Suprapubic skin (tissue), 4 donors: ENCODE measurements at regions not wholly inside any gene's neighbourhood (a gene's known extent, or its start where the extent isn't known, plus 50 kb on each side); places are given as distances from the start of the nearest gene placed in this dataset.

Experiments used
- DNase-seq, 2 donors: peaks; one replicate each; pipeline ENCODE4 v3.0.0-alpha.2; 2019; ENCODE audit warnings: low spot score in 2 of 2
- H3K27ac ChIP-seq: fragments of 200-600 bp; sonication (generic); one replicate; pipeline ENCODE4 v1.5.1; 2019
- H3K27me3 ChIP-seq: fragments of 200-600 bp; sonication (generic); one replicate; pipeline ENCODE4 v1.5.1; 2019
- H3K36me3 ChIP-seq: fragments of 200-600 bp; sonication (generic); one replicate; pipeline ENCODE4 v1.5.1; 2019
- H3K4me1 ChIP-seq: fragments of 200-600 bp; sonication (generic); one replicate; pipeline ENCODE4 v1.5.1; 2019
- H3K4me3 ChIP-seq: fragments of 200-600 bp; sonication (generic); one replicate; pipeline ENCODE4 v1.5.1; 2019; ENCODE audit warnings: mild to moderate bottlenecking
- H3K9me3 ChIP-seq: fragments of 200-600 bp; sonication (generic); one replicate; pipeline ENCODE4 v1.5.1; 2019
- EP300 ChIP-seq: sonication (generic); formaldehyde crosslinking; IDR thresholded peaks from one replicate; pipeline ENCODE4 v1.6.1; 2017; ENCODE audit warnings: antibody characterized with exemption
- POLR2A ChIP-seq, 2 donors: fragments of 450-650 bp; IDR thresholded peaks; one replicate each; pipeline ENCODE4 v1.6.1; 2017; ENCODE audit warnings: antibody characterized with exemption in 2 of 2, mild to moderate bottlenecking in 2 of 2, moderate library complexity in 2 of 2
- POLR2AphosphoS5 ChIP-seq, 3 donors: sonication (generic); formaldehyde crosslinking; IDR thresholded peaks; one replicate each; pipeline ENCODE4 v1.6.1; 2017; ENCODE audit warnings: antibody characterized with exemption in 3 of 3
- WGBS: methylation state at CpG from one replicate; pipeline ENCODE4 v1.1.5; 2018; 5-methylcytosine and 5-hydroxymethylcytosine counted together
- TF ChIP-seq, protein P1 (sequence below), 2 donors: fragments of 200-600 bp in 1 of 2; fragments of 450-650 bp in 1 of 2; sonication (generic) in 1 of 2; IDR thresholded peaks; one replicate each; pipeline ENCODE4 v1.5.1; 2016 to 2019; ENCODE audit warnings: antibody characterized with exemption in 2 of 2, mild to moderate bottlenecking in 1 of 2, moderate library complexity in 1 of 2

GRCh38 chr3:101149707-101150106, 156.5 kb upstream of the ABI3BP start:
- Histone ChIP-seq H3K36me3 (no peaks in the 10 kb centered on the region), H3K4me3 (no peak overlapping the region), H3K27me3 (no peaks in the 10 kb centered on the region), H3K4me1 (no peaks in the 10 kb centered on the region), H3K27ac (no peak overlapping the region), H3K9me3 (no peaks in the 10 kb centered on the region)
- DNase-seq, result no peak
- TF ChIP-seq EP300, result no peak
- TF ChIP-seq POLR2AphosphoS5 (IDR thresholded peaks at IDR 0.05), result no peak
- TF ChIP-seq POLR2A (IDR thresholded peaks at IDR 0.05), result no peak
- TF ChIP-seq, protein P1, sequence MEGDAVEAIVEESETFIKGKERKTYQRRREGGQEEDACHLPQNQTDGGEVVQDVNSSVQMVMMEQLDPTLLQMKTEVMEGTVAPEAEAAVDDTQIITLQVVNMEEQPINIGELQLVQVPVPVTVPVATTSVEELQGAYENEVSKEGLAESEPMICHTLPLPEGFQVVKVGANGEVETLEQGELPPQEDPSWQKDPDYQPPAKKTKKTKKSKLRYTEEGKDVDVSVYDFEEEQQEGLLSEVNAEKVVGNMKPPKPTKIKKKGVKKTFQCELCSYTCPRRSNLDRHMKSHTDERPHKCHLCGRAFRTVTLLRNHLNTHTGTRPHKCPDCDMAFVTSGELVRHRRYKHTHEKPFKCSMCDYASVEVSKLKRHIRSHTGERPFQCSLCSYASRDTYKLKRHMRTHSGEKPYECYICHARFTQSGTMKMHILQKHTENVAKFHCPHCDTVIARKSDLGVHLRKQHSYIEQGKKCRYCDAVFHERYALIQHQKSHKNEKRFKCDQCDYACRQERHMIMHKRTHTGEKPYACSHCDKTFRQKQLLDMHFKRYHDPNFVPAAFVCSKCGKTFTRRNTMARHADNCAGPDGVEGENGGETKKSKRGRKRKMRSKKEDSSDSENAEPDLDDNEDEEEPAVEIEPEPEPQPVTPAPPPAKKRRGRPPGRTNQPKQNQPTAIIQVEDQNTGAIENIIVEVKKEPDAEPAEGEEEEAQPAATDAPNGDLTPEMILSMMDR (IDR thresholded peaks at IDR 0.05), result no peak
- 85% methylated on average over 2 of the region's 2 CpGs for WGBS

- H3K4me1 ChIP-seq, result no peaks in the 10 kb centered on the region
- 58% methylated on average over 1 of the region's 1 CpG for WGBS
Measured at GRCh38 chr3:101149251-101149650, 156.0 kb upstream of the ABI3BP start.

GRCh38 chr3:101148001-101148400, 154.8 kb upstream of the ABI3BP start:
- Histone ChIP-seq H3K27me3 (no peaks in the 10 kb centered on the region), H3K27ac (no peak overlapping the region), H3K36me3 (no peaks in the 10 kb centered on the region), H3K4me3 (no peak overlapping the region), H3K9me3 (no peaks in the 10 kb centered on the region), H3K4me1 (no peaks in the 10 kb centered on the region)
- TF ChIP-seq, protein P1 (IDR thresholded peaks at IDR 0.05), result no peak
- TF ChIP-seq EP300 (no peak), POLR2A (IDR thresholded peaks at IDR 0.05) (no peak), POLR2AphosphoS5 (IDR thresholded peaks at IDR 0.05) (no peak)
- WGBS, result 86% methylated on average over 3 of the region's 3 CpGs
- DNase-seq, result no peak

More at GRCh38 chr3:101149251-101149650, 156.0 kb upstream of the ABI3BP start:
- Histone ChIP-seq H3K4me3 (no peak overlapping the region), H3K9me3 (no peaks in the 10 kb centered on the region), H3K27ac (no peak overlapping the region), H3K36me3 (no peaks in the 10 kb centered on the region), H3K27me3 (no peaks in the 10 kb centered on the region)
- DNase-seq, result no peak
- TF ChIP-seq, protein P1 (IDR thresholded peaks at IDR 0.05), result no peak
- TF ChIP-seq EP300 (no peak), POLR2AphosphoS5 (IDR thresholded peaks at IDR 0.05) (no peak), POLR2A (IDR thresholded peaks at IDR 0.05) (no peak)

- Histone ChIP-seq H3K27me3 (no peaks in the 10 kb centered on the region), H3K9me3 (no peaks in the 10 kb centered on the region), H3K4me3 (no peak overlapping the region), H3K36me3 (no peaks in the 10 kb centered on the region), H3K27ac (no peak overlapping the region), H3K4me1 (no peaks in the 10 kb centered on the region)
- 74% methylated on average over 2 of the region's 2 CpGs for WGBS
- DNase-seq, result no peak
- TF ChIP-seq, protein P1 (IDR thresholded peaks at IDR 0.05), result no peak
- TF ChIP-seq POLR2AphosphoS5 (IDR thresholded peaks at IDR 0.05), result no peak
- TF ChIP-seq EP300, result no peak
Measured at GRCh38 chr3:101146946-101147345, 153.7 kb upstream of the ABI3BP start.

DNA sequence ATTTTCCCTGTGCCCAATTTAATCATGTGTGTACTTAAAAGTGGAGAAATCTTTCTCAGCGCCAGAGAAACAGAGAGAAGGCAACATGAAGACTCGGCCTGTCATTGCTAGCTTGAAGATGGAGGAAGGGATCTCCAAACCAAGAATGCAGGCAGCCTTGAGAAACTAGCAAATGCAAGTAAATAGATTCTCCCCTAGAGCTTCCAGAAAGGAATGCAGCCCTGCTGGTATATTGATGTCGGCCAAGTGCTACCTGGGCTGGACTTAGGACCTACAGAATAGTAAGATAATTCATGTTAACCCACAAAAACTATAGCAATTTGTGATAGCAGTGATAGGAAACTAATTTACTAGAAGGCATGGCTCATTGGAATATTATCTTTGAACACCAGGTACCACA, 150.9 kb upstream of the ABI3BP start:
- no peaks in the 10 kb centered on the region for H3K36me3 ChIP-seq
- no peak for DNase-seq
- no peak overlapping the region for H3K27ac ChIP-seq
- no peaks in the 10 kb centered on the region for H3K9me3 ChIP-seq
- WGBS, result 95% methylated on average over 3 of the region's 3 CpGs
- H3K27me3 ChIP-seq, result no peaks in the 10 kb centered on the region
- H3K4me3 ChIP-seq, result no peak overlapping the region
- TF ChIP-seq POLR2A (IDR thresholded peaks at IDR 0.05) (no peak), EP300 (no peak), POLR2AphosphoS5 (IDR thresholded peaks at IDR 0.05) (no peak)
- TF ChIP-seq, protein P1 (IDR thresholded peaks at IDR 0.05), result no peak
- no peaks in the 10 kb centered on the region for H3K4me1 ChIP-seq
